ENCODE measurements at regions not wholly inside any gene's neighbourhood (a gene's known extent, or its start where the extent isn't known, plus 50 kb on each side); places are given as distances from the start of the nearest gene placed in this dataset.

GRCh38 chr15:46872981-46873330, 844.3 kb upstream of the SEMA6D start:
- TF ChIP-seq GATA2 (IDR thresholded peaks at IDR 0.05; ENCODE audit: low read depth, low read length) = no peak
- no peak for TF ChIP-seq GATA3 (IDR thresholded peaks at IDR 0.05; ENCODE audit: low read depth, low read length)
